Neural cell (in vitro differentiated cells): ENCODE measurements at regions not wholly inside any gene's neighbourhood (a gene's known extent, or its start where the extent isn't known, plus 50 kb on each side); places are given as distances from the start of the nearest gene placed in this dataset.

Experiments
- H2AFZ ChIP-seq: fragments of 200-600, 300-800 bp; sonication (generic), shearing (Covaris generic); 2 replicates; pipeline ENCODE4 v1.6.0; 2014; ENCODE audit warnings: low read depth, mild to moderate bottlenecking, antibody characterized with exemption, low read length, moderate library complexity
- H3F3A ChIP-seq: fragments of 200-600 bp; shearing (Covaris generic); 2 replicates; pipeline ENCODE4 v1.6.1; 2016; ENCODE audit warnings: mild to moderate bottlenecking, moderate library complexity, mixed read lengths, antibody characterized with exemption, low read length; ENCODE audit not compliant: insufficient read depth, poor library complexity, severe bottlenecking
- H3K27ac ChIP-seq: fragments of 200-600, 300-800 bp; sonication (generic), shearing (Covaris generic); 2 replicates; pipeline ENCODE4 v1.5.1; 2014; ENCODE audit warnings: mild to moderate bottlenecking, low read length, moderate library complexity
- H3K27me3 ChIP-seq: fragments of 300-800, 200-600 bp; sonication (generic), shearing (Covaris generic); 2 replicates; pipeline ENCODE4 v1.6.0; 2014; ENCODE audit warnings: mild to moderate bottlenecking, low read depth, low read length, moderate library complexity; ENCODE audit not compliant: insufficient read depth
- H3K36me3 ChIP-seq: fragments of 300-800, 200-600 bp; sonication (generic), shearing (Covaris generic); 2 replicates; pipeline ENCODE4 v1.5.1; 2014; ENCODE audit warnings: mild to moderate bottlenecking, antibody characterized with exemption, low read length, moderate library complexity; ENCODE audit not compliant: insufficient read depth
- H3K4me2 ChIP-seq: fragments of 300-800, 200-600 bp; sonication (generic), shearing (Covaris generic); 2 replicates; pipeline ENCODE4 v1.6.0; 2014; ENCODE audit warnings: mild to moderate bottlenecking, low read length
- H3K4me3 ChIP-seq: fragments of 300-800, 200-600 bp; sonication (generic), shearing (Covaris generic); 2 replicates; pipeline ENCODE4 v1.5.1; 2014; ENCODE audit warnings: mild to moderate bottlenecking, low read length, moderate library complexity
- H3K79me2 ChIP-seq: fragments of 200-600 bp; shearing (Covaris generic); replicated peaks from 2 replicates; pipeline ENCODE4 v1.6.0; 2014; ENCODE audit warnings: mild to moderate bottlenecking, low read length, moderate library complexity; ENCODE audit not compliant: insufficient read depth
- H3K9ac ChIP-seq: fragments of 300-800, 200-600 bp; sonication (generic), shearing (Covaris generic); 2 replicates; pipeline ENCODE4 v1.6.1; 2016; ENCODE audit warnings: mild to moderate bottlenecking, low read length, mixed read lengths
- H3K9me2 ChIP-seq: fragments of 200-600 bp; shearing (Covaris generic); 2 replicates; pipeline ENCODE4 v1.6.1; 2016; ENCODE audit warnings: mild to moderate bottlenecking, low read length, mixed read lengths; ENCODE audit not compliant: insufficient read depth
- H3K9me3 ChIP-seq: fragments of 200-600, 300-800 bp; sonication (generic), shearing (Covaris generic); 2 replicates; pipeline ENCODE4 v1.6.1; 2016; ENCODE audit warnings: mild to moderate bottlenecking, mixed run types, low read length, moderate library complexity, mixed read lengths
- H4K20me1 ChIP-seq: fragments of 200-600 bp; shearing (Covaris generic); 2 replicates; pipeline ENCODE4 v1.6.1; 2016; ENCODE audit warnings: mild to moderate bottlenecking, mixed run types; ENCODE audit not compliant: insufficient read depth
- EP300 ChIP-seq: fragments of 450-650 bp; conservative IDR thresholded peaks from 2 replicates; pipeline ENCODE4 v1.6.1; 2014; ENCODE audit warnings: antibody characterized with exemption, mild to moderate bottlenecking, moderate library complexity; ENCODE audit not compliant: poor library complexity, severe bottlenecking
- EZH2 ChIP-seq: fragments of 200-600, 300-800 bp; shearing (Covaris generic), sonication (generic); IDR thresholded peaks from 2 replicates; pipeline ENCODE4 v1.6.1; 2014; ENCODE audit warnings: antibody characterized with exemption, low read length, borderline replicate concordance, mild to moderate bottlenecking; ENCODE audit not compliant: insufficient read depth, poor library complexity, severe bottlenecking
- MXI1 ChIP-seq: fragments of 450-650 bp; conservative IDR thresholded peaks from 2 replicates; pipeline ENCODE4 v1.6.1; 2014; ENCODE audit warnings: antibody characterized with exemption, mild to moderate bottlenecking; ENCODE audit not compliant: poor library complexity, severe bottlenecking
- POLR2AphosphoS5 ChIP-seq: IDR thresholded peaks from 2 replicates; pipeline ENCODE4 v1.6.1; 2012
- RAD21 ChIP-seq: fragments of 450-650 bp; conservative IDR thresholded peaks from 2 replicates; pipeline ENCODE4 v1.6.1; 2014; ENCODE audit warnings: antibody characterized with exemption, mild to moderate bottlenecking, moderate library complexity
- SMC3 ChIP-seq: fragments of 450-650 bp; conservative IDR thresholded peaks from 2 replicates; pipeline ENCODE4 v1.6.1; 2014; ENCODE audit warnings: antibody characterized with exemption, mild to moderate bottlenecking, moderate library complexity; ENCODE audit not compliant: poor library complexity
- TAF1 ChIP-seq: IDR thresholded peaks from 2 replicates; pipeline ENCODE4 v1.6.1; 2012; ENCODE audit warnings: low read depth
- TF ChIP-seq, protein P1 (sequence below): fragments of 450-650 bp; IDR thresholded peaks from 2 replicates; pipeline ENCODE4 v1.5.1; 2014; ENCODE audit warnings: antibody characterized with exemption, mild to moderate bottlenecking, moderate library complexity; ENCODE audit not compliant: poor library complexity, severe bottlenecking
- TF ChIP-seq, protein P2 (sequence below): IDR thresholded peaks from 2 replicates; pipeline ENCODE4 v1.6.1; 2012; ENCODE audit warnings: borderline replicate concordance

GRCh38 chr5:51286046-51286445 lies 97.2 kb upstream of the ISL1 start:
- Histone ChIP-seq H3K36me3 (no peaks in the 10 kb centered on the region), H3K27ac (no peak overlapping the region), H3K4me3 (no peak overlapping the region), H3K79me2 (no peaks in the 10 kb centered on the region), H2AFZ (no peak overlapping the region), H3K9ac (no peak overlapping the region), H3K27me3 (no peaks in the 10 kb centered on the region), H3K9me3 (no peaks in the 10 kb centered on the region), H4K20me1 (no peaks in the 10 kb centered on the region), H3F3A (no peaks in the 10 kb centered on the region), H3K4me2 (no peak overlapping the region), H3K9me2 (no peaks in the 10 kb centered on the region)
- no peak for TF ChIP-seq SMC3
- no peak for TF ChIP-seq RAD21
- TF ChIP-seq, protein P1, sequence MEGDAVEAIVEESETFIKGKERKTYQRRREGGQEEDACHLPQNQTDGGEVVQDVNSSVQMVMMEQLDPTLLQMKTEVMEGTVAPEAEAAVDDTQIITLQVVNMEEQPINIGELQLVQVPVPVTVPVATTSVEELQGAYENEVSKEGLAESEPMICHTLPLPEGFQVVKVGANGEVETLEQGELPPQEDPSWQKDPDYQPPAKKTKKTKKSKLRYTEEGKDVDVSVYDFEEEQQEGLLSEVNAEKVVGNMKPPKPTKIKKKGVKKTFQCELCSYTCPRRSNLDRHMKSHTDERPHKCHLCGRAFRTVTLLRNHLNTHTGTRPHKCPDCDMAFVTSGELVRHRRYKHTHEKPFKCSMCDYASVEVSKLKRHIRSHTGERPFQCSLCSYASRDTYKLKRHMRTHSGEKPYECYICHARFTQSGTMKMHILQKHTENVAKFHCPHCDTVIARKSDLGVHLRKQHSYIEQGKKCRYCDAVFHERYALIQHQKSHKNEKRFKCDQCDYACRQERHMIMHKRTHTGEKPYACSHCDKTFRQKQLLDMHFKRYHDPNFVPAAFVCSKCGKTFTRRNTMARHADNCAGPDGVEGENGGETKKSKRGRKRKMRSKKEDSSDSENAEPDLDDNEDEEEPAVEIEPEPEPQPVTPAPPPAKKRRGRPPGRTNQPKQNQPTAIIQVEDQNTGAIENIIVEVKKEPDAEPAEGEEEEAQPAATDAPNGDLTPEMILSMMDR: no peak
- no peak for TF ChIP-seq MXI1
- no peak for TF ChIP-seq TAF1
- no peak for TF ChIP-seq EZH2
- TF ChIP-seq POLR2AphosphoS5: no peak
- TF ChIP-seq EP300: no peak
- TF ChIP-seq, protein P2, sequence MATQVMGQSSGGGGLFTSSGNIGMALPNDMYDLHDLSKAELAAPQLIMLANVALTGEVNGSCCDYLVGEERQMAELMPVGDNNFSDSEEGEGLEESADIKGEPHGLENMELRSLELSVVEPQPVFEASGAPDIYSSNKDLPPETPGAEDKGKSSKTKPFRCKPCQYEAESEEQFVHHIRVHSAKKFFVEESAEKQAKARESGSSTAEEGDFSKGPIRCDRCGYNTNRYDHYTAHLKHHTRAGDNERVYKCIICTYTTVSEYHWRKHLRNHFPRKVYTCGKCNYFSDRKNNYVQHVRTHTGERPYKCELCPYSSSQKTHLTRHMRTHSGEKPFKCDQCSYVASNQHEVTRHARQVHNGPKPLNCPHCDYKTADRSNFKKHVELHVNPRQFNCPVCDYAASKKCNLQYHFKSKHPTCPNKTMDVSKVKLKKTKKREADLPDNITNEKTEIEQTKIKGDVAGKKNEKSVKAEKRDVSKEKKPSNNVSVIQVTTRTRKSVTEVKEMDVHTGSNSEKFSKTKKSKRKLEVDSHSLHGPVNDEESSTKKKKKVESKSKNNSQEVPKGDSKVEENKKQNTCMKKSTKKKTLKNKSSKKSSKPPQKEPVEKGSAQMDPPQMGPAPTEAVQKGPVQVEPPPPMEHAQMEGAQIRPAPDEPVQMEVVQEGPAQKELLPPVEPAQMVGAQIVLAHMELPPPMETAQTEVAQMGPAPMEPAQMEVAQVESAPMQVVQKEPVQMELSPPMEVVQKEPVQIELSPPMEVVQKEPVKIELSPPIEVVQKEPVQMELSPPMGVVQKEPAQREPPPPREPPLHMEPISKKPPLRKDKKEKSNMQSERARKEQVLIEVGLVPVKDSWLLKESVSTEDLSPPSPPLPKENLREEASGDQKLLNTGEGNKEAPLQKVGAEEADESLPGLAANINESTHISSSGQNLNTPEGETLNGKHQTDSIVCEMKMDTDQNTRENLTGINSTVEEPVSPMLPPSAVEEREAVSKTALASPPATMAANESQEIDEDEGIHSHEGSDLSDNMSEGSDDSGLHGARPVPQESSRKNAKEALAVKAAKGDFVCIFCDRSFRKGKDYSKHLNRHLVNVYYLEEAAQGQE: no peak

DNA sequence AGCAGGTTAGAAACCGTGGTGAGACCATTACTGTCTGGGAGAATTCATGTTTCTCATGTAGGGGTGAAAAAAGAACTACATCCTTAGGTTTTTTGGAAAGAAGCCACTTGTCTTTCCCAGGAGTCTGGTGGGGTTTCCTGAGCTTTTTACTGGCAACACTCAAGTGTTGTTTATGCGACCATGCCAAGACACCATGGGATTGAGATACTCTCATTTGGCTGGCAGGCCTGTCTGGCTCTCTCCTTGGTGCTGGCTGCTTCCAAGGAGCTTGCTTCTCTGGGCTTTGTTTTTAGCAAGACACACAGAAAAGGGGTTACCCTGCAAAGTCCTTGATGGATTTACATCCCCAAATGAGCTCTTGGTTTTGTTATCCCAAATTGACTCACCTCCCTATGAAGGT lies 80.9 kb upstream of the ISL1 start:
- Histone ChIP-seq H3K27ac (no peak overlapping the region), H3K27me3 (no peaks in the 10 kb centered on the region), H4K20me1 (no peaks in the 10 kb centered on the region), H3K79me2 (no peaks in the 10 kb centered on the region), H3K36me3 (no peaks in the 10 kb centered on the region), H3K4me2 (no peak overlapping the region), H3K9me3 (no peaks in the 10 kb centered on the region), H3K9ac (no peak overlapping the region), H3K9me2 (no peaks in the 10 kb centered on the region), H2AFZ (no peak overlapping the region), H3K4me3 (no peak overlapping the region), H3F3A (no peaks in the 10 kb centered on the region)
- TF ChIP-seq SMC3 (no peak), TAF1 (no peak), RAD21 (no peak), EP300 (no peak), MXI1 (no peak), POLR2AphosphoS5 (no peak), EZH2 (no peak)
- TF ChIP-seq, protein P2: no peak
- TF ChIP-seq, protein P1: no peak
